T-helper 2 cell (primary cell): ENCODE measurements at regions not wholly inside any gene's neighbourhood (a gene's known extent, or its start where the extent isn't known, plus 50 kb on each side); places are given as distances from the start of the nearest gene placed in this dataset.
A peak's percentile ranks its signal among the peaks of the same experiment; 100 is the strongest.
"Not testable (repeated sequence)": the region's sequence is repeated elsewhere in the genome, so short reads cannot be mapped to it uniquely, and the experiment has no call there.

ENCODE experiments used
- DNase-seq, 5 experiments: peaks; one replicate each; pipeline versions ENCODE4 v3.0.0 to v3.0.0-alpha.2; 2012 to 2022

- no peak for DNase-seq
Measured at GRCh38 chr2:53257287-53257686, 510.3 kb upstream of the CHAC2 start.

- DNase-seq = peak in 1 of 5 experiments; percentile 3
Measured at GRCh38 chr2:53253244-53253643, 514.4 kb upstream of the CHAC2 start.

- DNase-seq = no peak
Measured at GRCh38 chr2:53252115-53252514, 515.5 kb upstream of the CHAC2 start.

GRCh38 chr2:53247956-53248735 is 519.5 kb upstream of the CHAC2 start:
- no peak for DNase-seq

- DNase-seq = no peak
Measured at GRCh38 chr2:53243430-53243829, 524.2 kb upstream of the CHAC2 start.

GRCh38 chr2:53242090-53242489 is 525.5 kb upstream of the CHAC2 start:
- no peak for DNase-seq

GRCh38 chr2:53235836-53236582 is 531.6 kb upstream of the CHAC2 start:
- no peak for DNase-seq

- no peak for DNase-seq
Measured at GRCh38 chr2:53234548-53234903, 533.1 kb upstream of the CHAC2 start.

GRCh38 chr2:53233759-53234547 is 533.7 kb upstream of the CHAC2 start:
- DNase-seq = no peak

- peak in 1 of 5 experiments; percentile 18 for DNase-seq
Measured at GRCh38 chr2:53231908-53232307, 535.7 kb upstream of the CHAC2 start.

GRCh38 chr2:53230691-53231090 is 536.9 kb upstream of the CHAC2 start:
- no peak for DNase-seq

GRCh38 chr2:53227535-53227934 is 540.1 kb upstream of the CHAC2 start:
- DNase-seq = no peak

- DNase-seq = no peak
Measured at GRCh38 chr2:53220969-53221368, 546.6 kb upstream of the CHAC2 start.

GRCh38 chr2:53217250-53217649 is 550.4 kb upstream of the CHAC2 start:
- DNase-seq = peak in 1 of 5 experiments; percentile 2

- no peak for DNase-seq
Measured at GRCh38 chr2:53216805-53217204, 550.8 kb upstream of the CHAC2 start.

GRCh38 chr2:53212576-53212975 is 555.0 kb upstream of the CHAC2 start:
- no peak for DNase-seq

GRCh38 chr2:53211201-53211774 is 556.3 kb upstream of the CHAC2 start:
- DNase-seq = no peak

- DNase-seq = no peak
Measured at GRCh38 chr2:53210538-53210937, 557.1 kb upstream of the CHAC2 start.

GRCh38 chr2:53209679-53210458 is 557.7 kb upstream of the CHAC2 start:
- DNase-seq = no peak

GRCh38 chr2:53208815-53209214 is 558.8 kb upstream of the CHAC2 start:
- no peak for DNase-seq

GRCh38 chr2:53206226-53206625 is 561.4 kb upstream of the CHAC2 start:
- not testable (repeated sequence) for DNase-seq

- DNase-seq = no peak
Measured at GRCh38 chr2:53202063-53202462, 565.5 kb upstream of the CHAC2 start.
